ENCODE measurements at regions not wholly inside any gene's neighbourhood (a gene's known extent, or its start where the extent isn't known, plus 50 kb on each side); places are given as distances from the start of the nearest gene placed in this dataset.

- DNase-seq = no peak
Measured at GRCh38 chr15:47395076-47395475, 322.2 kb upstream of the SEMA6D start.

- DNase-seq = no peak
Measured at GRCh38 chr15:47397655-47398054, 319.6 kb upstream of the SEMA6D start.

DNA sequence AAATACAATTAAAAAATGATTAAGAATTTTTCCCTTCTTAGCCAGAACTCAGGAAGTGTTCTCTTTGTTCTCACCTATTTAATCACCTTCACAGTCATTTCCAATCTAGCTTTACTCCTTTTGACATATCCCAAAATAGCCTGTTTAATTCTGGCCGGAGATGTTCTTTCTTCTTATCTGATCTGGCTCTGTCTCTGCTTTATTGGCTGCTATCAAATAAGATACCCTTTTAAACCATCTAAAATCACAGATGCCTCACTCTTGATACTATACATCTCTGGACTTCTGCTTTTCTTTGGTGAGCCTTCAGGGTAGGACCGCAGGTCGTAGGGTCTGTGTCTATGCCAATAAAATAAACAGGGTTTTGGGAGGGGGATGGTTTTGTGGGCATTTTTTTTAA is 319.2 kb upstream of the SEMA6D start:
- DNase-seq = no peak

GRCh38 chr15:47398594-47398993 is 318.7 kb upstream of the SEMA6D start:
- no peak for DNase-seq

DNA sequence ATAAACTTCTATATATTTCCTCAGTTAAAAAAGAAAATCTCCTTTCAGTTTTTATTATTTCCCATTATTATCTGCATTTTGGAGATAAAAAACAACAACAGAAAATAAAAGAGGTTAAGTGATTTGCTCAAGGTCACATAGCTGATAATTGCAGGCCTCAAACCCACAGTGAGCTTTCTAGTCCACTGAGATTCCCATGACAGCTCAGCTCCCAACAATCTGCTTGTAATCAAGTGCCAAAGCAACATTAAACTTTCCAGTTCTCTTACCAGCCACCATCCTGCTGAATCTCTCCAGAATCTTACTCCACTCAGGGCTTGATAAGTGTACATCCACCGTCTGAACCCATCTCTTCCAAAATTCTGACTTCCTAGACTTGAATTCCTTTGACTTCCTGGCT is 318.2 kb upstream of the SEMA6D start:
- no peak for DNase-seq

- DNase-seq = no peak
Measured at GRCh38 chr15:47400603-47401002, 316.7 kb upstream of the SEMA6D start.

DNA sequence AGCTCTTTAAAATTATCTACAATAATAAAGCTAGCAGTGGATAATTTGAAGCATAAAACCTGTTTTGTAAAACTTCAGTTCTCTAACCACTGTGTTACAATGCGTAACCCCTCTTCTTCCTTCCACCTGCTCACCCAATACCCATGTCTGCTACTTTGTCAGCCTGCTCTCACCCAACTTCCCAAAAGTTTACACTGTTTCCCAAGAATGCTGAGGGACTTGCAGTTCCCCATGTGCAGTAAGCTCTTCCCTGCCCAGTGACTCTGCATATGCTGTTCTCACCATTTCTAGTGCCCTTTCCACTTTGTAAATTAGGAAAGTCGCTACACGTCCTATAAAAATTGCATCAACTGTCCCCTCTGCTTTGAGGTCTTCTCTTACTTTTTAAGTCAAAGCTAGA is 315.9 kb upstream of the SEMA6D start:
- no peak for DNase-seq

GRCh38 chr15:47402829-47403228 is 314.5 kb upstream of the SEMA6D start:
- no peak for DNase-seq

GRCh38 chr15:47404877-47405276 is 312.4 kb upstream of the SEMA6D start:
- DNase-seq = no peak

DNA sequence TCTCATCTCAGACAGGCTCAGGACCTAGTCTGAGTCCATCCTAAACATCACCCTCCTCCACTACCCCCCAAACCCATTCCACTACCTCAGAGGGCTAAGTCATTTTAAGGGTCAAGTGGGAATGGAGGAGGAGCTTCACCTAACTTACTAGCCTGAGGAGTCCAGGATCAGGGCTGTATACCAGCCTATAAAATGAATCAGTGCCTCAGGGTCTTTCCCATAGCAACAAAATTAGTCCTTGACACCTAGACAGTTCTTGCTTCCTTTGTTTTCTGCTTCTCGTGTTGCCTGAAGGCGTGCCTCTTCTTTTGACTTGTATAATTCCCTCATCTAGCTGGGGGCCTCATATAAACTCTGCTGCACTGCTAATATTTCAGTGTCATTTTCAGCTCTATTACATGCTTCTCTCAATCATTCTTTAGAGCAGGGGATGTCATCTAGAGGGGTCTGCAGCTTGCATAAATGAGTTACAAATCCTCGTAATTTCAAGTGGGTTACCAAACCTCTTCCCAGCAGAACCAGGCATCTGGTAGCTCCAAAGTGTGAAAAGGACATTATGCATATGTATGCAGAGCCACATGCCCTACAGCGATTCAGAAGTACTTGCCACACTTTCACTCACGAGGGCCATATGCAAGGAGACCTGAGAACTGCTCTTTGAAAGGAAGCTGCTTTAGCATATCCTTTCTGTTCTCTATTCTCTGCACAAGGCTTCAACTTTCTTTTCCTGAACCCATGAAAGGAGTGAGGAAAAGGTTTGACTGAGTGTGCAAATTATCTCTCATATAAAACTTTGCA is 311.7 kb upstream of the SEMA6D start:
- DNase-seq = no peak

DNA sequence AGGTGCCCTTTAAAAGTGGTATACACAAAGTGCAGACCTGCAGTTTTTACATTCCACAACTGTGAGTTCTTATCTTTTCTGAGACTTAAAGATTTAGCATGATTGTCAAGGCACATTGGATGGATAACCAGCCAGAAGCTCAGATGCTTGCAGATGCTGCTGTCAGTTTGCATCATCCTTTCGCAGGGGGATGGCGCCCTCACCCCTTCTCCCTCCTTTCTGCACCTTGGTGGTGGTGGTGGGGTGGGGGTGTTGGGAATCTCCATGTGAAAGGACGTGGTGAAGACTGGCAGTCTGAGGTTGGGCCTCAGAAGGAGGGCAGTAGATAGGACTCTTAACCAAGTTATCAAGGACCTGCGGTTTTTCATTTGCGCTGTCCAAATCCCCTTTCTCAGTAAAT is 309.6 kb upstream of the SEMA6D start:
- DNase-seq = no peak

DNA sequence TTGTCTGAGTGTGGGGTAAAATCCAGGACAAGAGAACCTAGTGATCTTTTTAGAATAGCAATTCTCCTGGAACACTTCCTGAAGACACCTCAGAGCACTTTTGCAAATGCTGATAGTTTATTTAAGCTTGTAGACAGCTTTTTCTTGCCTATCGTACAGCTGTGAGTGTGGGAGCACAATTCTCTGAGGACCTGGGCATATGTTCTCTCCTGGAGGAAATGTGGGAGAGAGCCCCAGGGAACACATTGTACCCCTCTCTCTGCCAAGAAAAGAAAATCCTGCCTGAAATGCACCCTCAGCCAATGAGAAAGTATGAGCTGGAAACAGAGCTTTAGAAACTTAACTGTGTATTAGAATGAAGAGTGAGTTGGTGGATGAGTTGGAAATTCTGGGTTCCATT is 308.3 kb upstream of the SEMA6D start:
- DNase-seq = no peak

- DNase-seq = no peak
Measured at GRCh38 chr15:47409600-47409999, 307.7 kb upstream of the SEMA6D start.

- no peak for DNase-seq
Measured at GRCh38 chr15:47410247-47410646, 307.1 kb upstream of the SEMA6D start.

GRCh38 chr15:47411733-47412132 is 305.6 kb upstream of the SEMA6D start:
- DNase-seq = no peak

- peak; percentile 80 for DNase-seq
Measured at GRCh38 chr15:47412136-47412535, 305.2 kb upstream of the SEMA6D start.

DNA sequence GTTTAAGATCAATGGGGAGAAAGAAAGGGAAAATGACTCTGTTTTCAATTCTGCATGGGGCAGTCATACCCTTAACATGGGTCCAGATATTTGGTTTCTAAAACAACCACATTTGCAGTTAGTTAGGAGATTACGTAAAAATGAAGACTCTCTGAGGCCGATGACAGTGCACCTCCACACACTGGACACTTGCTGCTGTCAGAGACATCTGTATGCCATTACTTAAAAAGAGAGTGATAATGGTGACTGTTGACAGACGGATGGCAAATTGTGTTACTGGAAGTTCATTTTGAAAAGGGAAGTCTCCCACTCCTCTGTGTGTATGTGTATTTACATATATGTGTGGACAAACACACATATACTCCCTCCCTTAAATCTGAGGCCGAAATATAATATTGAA is 304.5 kb upstream of the SEMA6D start:
- no peak for DNase-seq

GRCh38 chr15:47414207-47414606 is 303.1 kb upstream of the SEMA6D start:
- DNase-seq = no peak

- DNase-seq = no peak
Measured at GRCh38 chr15:47415539-47415971, 301.8 kb upstream of the SEMA6D start.

- no peak for DNase-seq
Measured at GRCh38 chr15:47422881-47423665, 294.2 kb upstream of the SEMA6D start.

- no peak for DNase-seq
Measured at GRCh38 chr15:47427463-47427862, 289.8 kb upstream of the SEMA6D start.

GRCh38 chr15:47429376-47429775 is 287.9 kb upstream of the SEMA6D start:
- no peak for DNase-seq

DNA sequence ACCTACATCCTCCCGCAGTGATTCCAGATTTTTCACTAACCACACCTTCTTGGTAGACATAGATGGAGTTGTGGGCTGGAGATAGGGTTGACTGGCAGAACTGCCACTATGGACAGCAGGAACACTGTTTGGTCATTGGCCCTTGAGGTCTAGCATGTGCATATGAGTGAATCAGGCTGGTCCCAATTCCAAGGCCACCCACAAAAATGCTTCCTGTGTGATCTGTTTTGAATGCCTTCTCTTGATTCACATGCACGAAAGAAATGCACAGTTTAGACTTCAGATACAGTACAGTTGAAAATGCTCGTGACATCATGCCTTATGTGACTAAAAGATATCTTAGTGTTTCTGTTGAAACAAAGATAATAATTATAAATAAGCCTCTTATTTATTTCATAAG is 285.8 kb upstream of the SEMA6D start:
- DNase-seq = no peak

GRCh38 chr15:47432826-47433225 is 284.5 kb upstream of the SEMA6D start:
- no peak for DNase-seq
